T-helper 1 cell treated with Interleukin-12 subunit alpha and Interleukin-12 subunit beta and Interleukin-4 antibody, amounts not matched to agents 30 ng/mL and 1 ng/mL, for 36 hours (primary cell): ENCODE measurements at regions not wholly inside any gene's neighbourhood (a gene's known extent, or its start where the extent isn't known, plus 50 kb on each side); places are given as distances from the start of the nearest gene placed in this dataset.

ENCODE experiments used
- intact Hi-C: fragments of 100-400 bp; cut with micrococcal nuclease; formaldehyde crosslinking; loops from one replicate; pipeline ENCODE4 v1.15.1; 2024

DNA sequence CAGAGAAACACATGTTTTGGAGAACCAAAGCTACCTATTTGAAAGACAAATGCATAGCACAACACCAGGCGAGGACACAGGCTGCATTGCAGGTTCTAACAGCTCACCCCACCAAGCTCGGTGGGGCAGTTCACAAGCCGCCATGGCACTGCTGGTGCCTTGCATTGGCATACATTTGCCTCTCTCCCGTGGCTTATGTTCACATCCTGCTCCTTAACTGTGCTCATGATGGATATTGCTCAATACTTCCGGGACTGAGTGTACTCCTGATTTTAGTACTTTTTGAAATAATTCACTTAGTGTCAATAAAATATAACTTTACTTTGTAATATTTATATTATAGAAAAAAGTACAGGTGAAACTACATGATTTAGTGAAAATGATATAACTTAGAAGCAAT is 1187.4 kb upstream of the NCAM2 start:
- intact Hi-C loops, result no loop called here

- intact Hi-C loops, result no loop called here
These were observed 1167.8 kb upstream of the NCAM2 start for GRCh38 chr21:19830446-19830845.

DNA sequence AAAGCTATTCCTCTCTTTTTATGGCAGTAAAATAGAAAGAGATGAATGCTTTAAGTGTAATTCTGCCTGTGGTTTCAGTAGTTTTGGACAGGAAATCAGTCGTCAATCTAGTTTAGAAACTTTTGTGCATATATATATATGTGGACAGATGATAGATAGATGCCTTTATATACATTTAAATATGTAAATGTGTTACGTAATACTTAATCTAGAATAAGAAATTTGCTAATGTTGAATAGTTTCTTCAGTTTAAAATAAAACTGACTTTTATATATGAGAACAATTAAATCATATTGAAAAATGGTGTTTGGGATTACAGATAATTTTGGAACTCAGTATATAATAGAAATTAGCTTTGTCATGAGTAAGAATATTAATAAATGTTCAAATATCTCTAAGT is 1165.7 kb upstream of the NCAM2 start:
- intact Hi-C loops, result no loop called here

GRCh38 chr21:19833082-19833481 is 1165.1 kb upstream of the NCAM2 start:
- intact Hi-C loops, result no loop called here

- intact Hi-C loops, result no loop called here
These were observed 1155.6 kb upstream of the NCAM2 start for GRCh38 chr21:19842601-19843000.

DNA sequence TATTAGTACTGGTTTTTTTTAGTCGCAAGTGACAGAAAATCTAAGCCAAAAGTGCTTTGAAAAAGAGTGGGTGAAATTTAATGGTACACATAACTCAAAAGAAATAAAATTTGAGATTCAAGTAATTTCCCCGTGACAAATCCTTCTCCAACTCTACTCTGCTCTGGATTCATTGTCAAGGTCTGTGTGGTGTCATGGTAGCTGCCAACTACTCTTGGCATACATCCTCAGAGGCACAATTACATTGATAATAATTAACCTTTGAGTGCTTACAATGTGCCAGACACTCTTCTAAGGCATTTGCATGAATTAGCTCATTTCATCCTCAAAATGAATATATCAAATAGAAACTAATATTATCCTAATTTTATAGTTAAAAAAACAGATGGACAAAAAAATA is 1153.9 kb upstream of the NCAM2 start:
- intact Hi-C loops, result no loop called here

GRCh38 chr21:19850157-19850556 is 1148.1 kb upstream of the NCAM2 start:
- intact Hi-C loops, result no loop called here

DNA sequence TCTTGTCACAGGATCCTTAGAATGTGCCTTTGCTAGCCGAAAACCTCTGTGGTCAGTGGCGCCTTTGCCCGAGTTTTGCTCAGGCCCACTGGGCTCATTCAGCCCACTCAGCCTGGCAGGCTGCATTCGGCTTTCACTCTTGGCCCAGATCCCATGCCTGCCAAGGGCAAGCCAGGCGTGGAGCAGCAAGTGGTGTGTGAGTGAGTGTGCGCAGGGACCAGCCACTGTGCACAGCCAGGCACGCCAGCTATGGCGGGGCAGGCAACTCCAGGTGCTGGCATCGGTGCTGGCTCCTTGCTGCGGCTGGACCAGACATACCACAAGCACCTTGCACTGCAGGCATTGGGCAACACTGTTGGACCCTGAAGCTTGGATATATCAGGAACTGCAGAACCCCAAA is 1145.1 kb upstream of the NCAM2 start:
- intact Hi-C loops, result no loop called here

DNA sequence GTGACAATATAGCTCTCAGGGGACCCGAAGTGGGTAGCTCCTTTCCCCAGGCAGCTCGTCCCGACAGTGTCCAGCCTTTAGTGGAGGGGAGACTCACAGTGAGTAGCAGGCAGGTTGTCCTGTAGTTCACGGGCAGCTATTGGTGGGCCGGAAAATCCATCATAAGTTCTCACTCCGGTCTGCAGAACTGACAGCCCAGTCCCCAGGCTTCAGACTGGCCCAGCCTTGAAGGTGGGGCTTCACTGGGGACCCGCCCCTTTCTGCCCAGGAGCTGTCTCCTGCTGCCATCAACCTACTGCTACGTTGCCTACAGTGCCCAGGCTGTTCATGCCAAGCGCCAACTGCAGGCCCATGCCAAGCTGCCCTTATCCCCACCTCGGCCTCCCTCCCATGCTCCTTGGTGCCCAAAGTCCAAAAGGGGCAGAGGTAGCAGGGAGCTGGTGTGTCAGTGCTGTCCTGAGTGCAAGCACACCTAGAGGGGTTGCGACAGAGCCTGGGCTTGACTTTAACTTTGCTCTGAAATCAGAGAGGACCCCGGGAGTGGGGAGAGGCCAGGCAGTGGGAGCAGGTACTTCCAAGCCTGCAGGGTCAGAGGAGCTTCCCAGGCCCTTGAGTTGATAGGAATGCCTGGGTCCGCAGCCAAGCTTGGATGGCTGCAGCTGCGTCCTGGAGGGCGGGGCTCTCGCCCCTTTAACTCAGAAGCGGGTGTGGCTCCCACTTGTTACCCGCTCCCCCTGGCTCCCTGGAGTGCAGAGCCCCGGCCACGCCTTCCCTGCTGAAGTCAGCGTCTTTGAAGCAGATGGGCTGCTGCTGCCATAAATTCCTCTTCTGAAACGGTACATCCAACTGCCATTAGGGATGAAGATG is 1144.3 kb upstream of the NCAM2 start:
- intact Hi-C loops, result no loop called here

DNA sequence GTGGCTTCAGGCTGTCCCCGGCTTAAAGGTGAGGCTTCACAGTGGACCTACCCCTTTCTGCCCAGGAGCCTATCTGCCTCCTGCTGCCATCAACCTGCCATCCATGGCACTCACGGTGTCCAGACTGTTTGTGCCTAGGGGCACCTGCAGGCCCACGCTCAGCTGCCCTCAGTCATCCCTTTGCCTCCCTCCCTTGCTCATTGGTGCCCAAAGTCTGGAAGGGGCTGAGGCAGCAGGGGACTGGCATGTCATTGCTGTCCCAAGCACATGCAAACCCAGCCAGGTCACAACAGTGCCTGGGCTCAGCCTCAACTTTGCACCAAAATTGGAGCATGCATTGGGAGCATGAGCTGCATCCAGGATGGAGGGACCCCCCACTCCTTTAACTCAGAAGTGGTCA is 1142.7 kb upstream of the NCAM2 start:
- intact Hi-C loops, result no loop called here

DNA sequence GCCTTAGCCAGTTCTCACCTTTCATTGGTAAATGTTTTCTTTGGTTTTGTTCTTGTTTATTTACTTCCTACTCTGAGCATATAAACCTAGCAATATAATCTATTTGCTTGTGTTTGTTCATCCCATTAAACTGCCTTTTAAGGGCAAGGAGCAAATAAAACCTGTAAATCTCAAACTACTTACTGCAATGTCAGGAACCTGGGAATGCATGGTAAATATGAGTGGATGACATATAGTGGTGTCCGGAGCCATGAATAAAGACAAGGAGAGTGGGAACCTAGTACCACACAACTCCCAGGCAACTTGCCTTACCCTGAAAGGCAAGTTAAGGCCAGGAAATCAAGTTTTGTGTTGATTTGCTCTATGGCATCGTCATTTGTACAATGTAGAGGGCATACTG is 1133.7 kb upstream of the NCAM2 start:
- intact Hi-C loops, result no loop called here

GRCh38 chr21:19870682-19871081 is 1127.5 kb upstream of the NCAM2 start:
- intact Hi-C loops, result no loop called here

- intact Hi-C loops, result no loop called here
These were observed 1123.7 kb upstream of the NCAM2 start for GRCh38 chr21:19874521-19874920.

GRCh38 chr21:19878133-19878532 is 1120.1 kb upstream of the NCAM2 start:
- intact Hi-C loops, result no loop called here

DNA sequence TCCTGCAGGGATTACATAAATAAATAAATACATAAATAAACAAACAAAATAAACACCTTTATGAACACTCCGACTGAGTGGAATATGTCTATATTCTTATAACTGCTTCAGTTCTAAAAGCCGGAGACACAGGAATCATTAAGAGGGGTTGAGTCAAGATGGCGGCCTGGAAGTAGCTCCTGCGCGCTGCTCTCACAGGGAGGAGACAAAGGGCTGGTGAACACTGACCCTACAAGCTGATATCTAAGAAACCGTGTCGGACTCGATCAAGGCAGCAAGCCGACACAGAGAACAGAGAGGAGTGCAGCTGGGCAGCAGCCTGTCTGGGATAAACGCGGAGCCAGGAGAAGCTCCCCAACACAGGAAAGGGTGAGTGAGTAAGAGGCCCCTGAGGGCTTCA is 1098.6 kb upstream of the NCAM2 start:
- intact Hi-C loops, result no loop called here

- intact Hi-C loops, result no loop called here
These were observed 1098.1 kb upstream of the NCAM2 start for GRCh38 chr21:19900149-19900548.

DNA sequence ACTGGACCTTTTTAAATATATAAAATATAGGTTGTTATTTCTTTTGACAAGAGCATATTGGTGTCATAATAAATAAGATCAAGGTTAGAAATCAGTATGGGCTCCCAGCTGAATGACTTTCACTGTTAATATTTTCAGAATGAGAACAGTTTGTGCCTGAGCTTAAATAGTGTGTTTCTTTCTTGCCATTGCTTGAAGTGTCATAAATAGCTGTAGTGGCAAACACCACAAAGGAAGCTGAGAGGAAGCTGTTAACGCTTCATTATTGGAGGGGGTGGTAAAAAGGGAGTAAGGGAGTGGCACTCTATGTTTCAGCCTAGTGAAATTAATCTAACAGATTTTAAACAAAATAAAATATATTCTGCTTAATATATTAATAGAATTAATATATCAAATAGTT is 1089.8 kb upstream of the NCAM2 start:
- intact Hi-C loops, result no loop called here

GRCh38 chr21:19914028-19914427 is 1084.2 kb upstream of the NCAM2 start:
- intact Hi-C loops, result no loop called here

DNA sequence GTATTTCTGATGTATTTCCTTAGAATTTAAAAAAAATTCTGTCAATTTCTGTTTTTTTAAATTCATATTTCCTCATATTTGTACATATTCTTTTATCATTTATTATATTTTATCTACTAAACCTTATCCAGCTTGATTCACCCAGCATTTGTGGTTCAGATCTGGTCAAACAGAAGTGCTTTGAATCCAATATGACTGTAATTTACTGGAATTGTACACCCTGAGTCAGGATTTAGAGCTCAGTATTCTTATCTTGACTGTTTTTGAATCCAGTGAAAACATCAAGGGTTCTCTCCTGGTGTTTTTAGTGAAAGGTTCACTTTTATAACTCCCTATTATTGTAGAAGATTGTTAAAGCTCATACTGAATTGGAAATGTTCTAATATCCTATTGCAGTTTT is 1077.0 kb upstream of the NCAM2 start:
- intact Hi-C loops, result no loop called here

- intact Hi-C loops, result no loop called here
These were observed 1076.1 kb upstream of the NCAM2 start for GRCh38 chr21:19922122-19922521.

GRCh38 chr21:19935467-19935866 is 1062.7 kb upstream of the NCAM2 start:
- intact Hi-C loops, result no loop called here

GRCh38 chr21:19937619-19938018 is 1060.6 kb upstream of the NCAM2 start:
- intact Hi-C loops, result no loop called here

DNA sequence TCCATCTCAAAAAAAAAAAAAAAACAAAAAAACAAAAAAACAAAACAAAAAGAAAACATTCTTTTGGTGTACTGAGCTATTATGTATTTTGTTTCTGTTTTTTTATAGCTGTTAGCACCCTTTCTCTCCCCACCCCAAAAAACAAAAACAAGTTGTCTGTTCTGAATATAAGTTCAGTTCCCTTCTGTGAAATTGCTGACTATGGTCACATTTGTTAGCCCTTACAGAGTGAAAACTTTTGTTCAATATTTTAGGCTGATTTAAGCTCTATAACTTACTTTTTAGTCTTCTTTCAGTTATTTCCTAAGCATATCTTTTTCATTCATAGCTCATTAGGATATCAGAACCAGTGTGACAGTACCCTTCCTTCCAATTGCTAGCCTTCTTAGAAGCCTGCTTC is 1056.6 kb upstream of the NCAM2 start:
- intact Hi-C loops, result no loop called here

- intact Hi-C loops, result no loop called here
These were observed 1047.9 kb upstream of the NCAM2 start for GRCh38 chr21:19950347-19950746.
